KMS-11 (cell line): ENCODE measurements at regions not wholly inside any gene's neighbourhood (a gene's known extent, or its start where the extent isn't known, plus 50 kb on each side); places are given as distances from the start of the nearest gene placed in this dataset.

Experiments used
- H2AFZ ChIP-seq: fragments of 200-600 bp; sonication (generic); 2 replicates; pipeline ENCODE4 v1.6.1; 2016; ENCODE audit warnings: antibody characterized with exemption, mixed run types, low read depth
- H3K27ac ChIP-seq: fragments of 200-600 bp; sonication (generic); 2 replicates; pipeline ENCODE4 v1.6.1; 2016; ENCODE audit warnings: mild to moderate bottlenecking, mixed run types
- H3K27me3 ChIP-seq: fragments of 200-600 bp; sonication (generic); 2 replicates; pipeline ENCODE4 v1.6.1; 2017; ENCODE audit warnings: mild to moderate bottlenecking, low read depth, mixed run types, moderate library complexity; ENCODE audit not compliant: insufficient read depth
- H3K36me3 ChIP-seq: fragments of 200-600 bp; sonication (generic); 2 replicates; pipeline ENCODE4 v1.6.1; 2017; ENCODE audit warnings: mild to moderate bottlenecking, mixed run types; ENCODE audit not compliant: insufficient read depth
- H3K4me1 ChIP-seq: fragments of 200-600 bp; sonication (generic); 2 replicates; pipeline ENCODE4 v1.6.1; 2016; ENCODE audit warnings: mild to moderate bottlenecking, low read depth, mixed run types; ENCODE audit not compliant: poor library complexity, severe bottlenecking
- H3K4me2 ChIP-seq: fragments of 200-600 bp; sonication (generic); 2 replicates; pipeline ENCODE4 v1.7.0; 2016; ENCODE audit warnings: mild to moderate bottlenecking, mixed run types
- H3K4me3 ChIP-seq: fragments of 200-600 bp; sonication (generic); IDR thresholded peaks from 2 replicates; pipeline ENCODE4 v1.6.1; 2017; ENCODE audit warnings: low read depth, low read length, mixed read lengths; ENCODE audit not compliant: insufficient read depth
- H3K79me2 ChIP-seq: fragments of 200-600 bp; sonication (generic); 2 replicates; pipeline ENCODE4 v1.6.1; 2016; ENCODE audit warnings: low read depth, mixed run types; ENCODE audit not compliant: insufficient read depth
- H3K9ac ChIP-seq: fragments of 200-600 bp; sonication (generic); 2 replicates; pipeline ENCODE4 v1.6.1; 2016; ENCODE audit warnings: mild to moderate bottlenecking, mixed run types
- H4K20me1 ChIP-seq: fragments of 200-600 bp; sonication (generic); 2 replicates; pipeline ENCODE4 v1.6.1; 2016; ENCODE audit warnings: mild to moderate bottlenecking, mixed run types; ENCODE audit not compliant: insufficient read depth
- CTCF ChIP-seq: fragments of 200-600 bp; sonication (generic); conservative IDR thresholded peaks from 2 replicates; pipeline ENCODE4 v1.6.1; 2017; ENCODE audit warnings: low read depth, mild to moderate bottlenecking, antibody characterized with exemption, low read length, moderate library complexity, mixed read lengths

- H3K27ac ChIP-seq, result no peak overlapping the region
- no peak for TF ChIP-seq CTCF
- H3K4me3 ChIP-seq, result no peak overlapping the region
- peaks cover 16% of the 10 kb centered on the region for H3K4me1 ChIP-seq
- no peak overlapping the region for H3K9ac ChIP-seq
- H3K4me2 ChIP-seq, result no peak overlapping the region
- no peaks in the 10 kb centered on the region for H4K20me1 ChIP-seq
- no peaks in the 10 kb centered on the region for H3K27me3 ChIP-seq
- no peak overlapping the region for H2AFZ ChIP-seq
- no peaks in the 10 kb centered on the region for H3K36me3 ChIP-seq
- no peaks in the 10 kb centered on the region for H3K79me2 ChIP-seq
Observed at GRCh38 chr15:31470756-31471155, 144.1 kb downstream of the KLF13 start.

GRCh38 chr15:31471731-31472430 lies 145.2 kb downstream of the KLF13 start:
- H3K4me1 ChIP-seq, result peaks cover 16% of the 10 kb centered on the region
- no peak overlapping the region for H3K27ac ChIP-seq
- no peak overlapping the region for H3K9ac ChIP-seq
- H3K36me3 ChIP-seq, result no peaks in the 10 kb centered on the region
- H3K27me3 ChIP-seq, result no peaks in the 10 kb centered on the region
- no peaks in the 10 kb centered on the region for H3K79me2 ChIP-seq
- H2AFZ ChIP-seq, result no peak overlapping the region
- no peak overlapping the region; the same call in 1 of the 2 replicates for H3K4me2 ChIP-seq
- no peaks in the 10 kb centered on the region for H4K20me1 ChIP-seq
- no peak overlapping the region for H3K4me3 ChIP-seq
- TF ChIP-seq CTCF, result no peak

GRCh38 chr15:31472636-31473384 lies 146.2 kb downstream of the KLF13 start:
- Histone ChIP-seq H3K27me3 (no peaks in the 10 kb centered on the region), H3K4me2 (peak overlapping the region; percentile 67), H2AFZ (peak overlapping the region; percentile 64), H3K4me1 (peaks cover 16% of the 10 kb centered on the region), H3K9ac (peak overlapping the region; percentile 7; the same call in 1 of the 2 replicates), H3K36me3 (no peaks in the 10 kb centered on the region), H3K4me3 (no peak overlapping the region), H3K79me2 (no peaks in the 10 kb centered on the region), H4K20me1 (no peaks in the 10 kb centered on the region), H3K27ac (peak overlapping the region; percentile 24; the same call in 1 of the 2 replicates)
- TF ChIP-seq CTCF, result no peak

- Histone ChIP-seq H3K36me3 (no peaks in the 10 kb centered on the region), H3K4me3 (no peak overlapping the region), H2AFZ (peak overlapping the region; percentile 64), H3K27me3 (no peaks in the 10 kb centered on the region), H3K27ac (peak overlapping the region; percentile 24; the same call in 1 of the 2 replicates), H3K9ac (peak overlapping the region; percentile 7; the same call in 1 of the 2 replicates), H4K20me1 (no peaks in the 10 kb centered on the region), H3K79me2 (no peaks in the 10 kb centered on the region), H3K4me1 (peaks cover 16% of the 10 kb centered on the region), H3K4me2 (peak overlapping the region; percentile 67)
- no peak for TF ChIP-seq CTCF
Observed at GRCh38 chr15:31473385-31474058, 146.9 kb downstream of the KLF13 start.
